Esophagus (tissue), 2 donors: ENCODE measurements at regions not wholly inside any gene's neighbourhood (a gene's known extent, or its start where the extent isn't known, plus 50 kb on each side); places are given as distances from the start of the nearest gene placed in this dataset.

Experiments
- H3K27ac ChIP-seq, 2 donors: one replicate each; pipeline ENCODE4 v1.5.1; 2013; ENCODE audit warnings: low read depth in 2 of 2, mild to moderate bottlenecking in 2 of 2, inconsistent platforms in 1 of 2, low read length in 1 of 2, moderate library complexity in 1 of 2
- H3K27me3 ChIP-seq, 2 donors: one replicate each; pipeline ENCODE4 v1.6.1; 2013; ENCODE audit warnings: low read length in 2 of 2, control low read depth in 1 of 2, mild to moderate bottlenecking in 1 of 2; ENCODE audit not compliant: insufficient read depth in 2 of 2, control insufficient read depth in 1 of 2
- H3K36me3 ChIP-seq, 2 donors: one replicate each; pipeline ENCODE4 v1.6.1; 2013; ENCODE audit warnings: low read length in 1 of 2; ENCODE audit not compliant: control insufficient read depth in 2 of 2, insufficient read depth in 2 of 2
- H3K4me1 ChIP-seq, 2 donors: one replicate each; pipeline ENCODE4 v1.6.1; 2013; ENCODE audit warnings: low read length in 1 of 2; ENCODE audit not compliant: control insufficient read depth in 2 of 2, insufficient read depth in 2 of 2
- H3K4me3 ChIP-seq, 2 donors: one replicate each; pipeline ENCODE4 v1.5.1; 2013; ENCODE audit warnings: low read length in 2 of 2, mild to moderate bottlenecking in 2 of 2, low read depth in 1 of 2, moderate library complexity in 1 of 2
- H3K9me3 ChIP-seq, 2 donors: one replicate each; pipeline ENCODE4 v1.6.1; 2013; ENCODE audit warnings: mild to moderate bottlenecking in 2 of 2, low read depth in 1 of 2, low read length in 1 of 2, moderate library complexity in 1 of 2; ENCODE audit not compliant: control insufficient read depth in 2 of 2, insufficient read depth in 1 of 2
- WGBS, 2 donors: extraction: QIAGEN DNeasy Blood & Tissue Kit; methylation state at CpG; one replicate each; pipeline ENCODE4 v1.1.7; 2013; 5-methylcytosine and 5-hydroxymethylcytosine counted together
- donor health status: healthy with polysubstance abuse.
- donor health status: Bipolar disorder and iron deficiency.

DNA sequence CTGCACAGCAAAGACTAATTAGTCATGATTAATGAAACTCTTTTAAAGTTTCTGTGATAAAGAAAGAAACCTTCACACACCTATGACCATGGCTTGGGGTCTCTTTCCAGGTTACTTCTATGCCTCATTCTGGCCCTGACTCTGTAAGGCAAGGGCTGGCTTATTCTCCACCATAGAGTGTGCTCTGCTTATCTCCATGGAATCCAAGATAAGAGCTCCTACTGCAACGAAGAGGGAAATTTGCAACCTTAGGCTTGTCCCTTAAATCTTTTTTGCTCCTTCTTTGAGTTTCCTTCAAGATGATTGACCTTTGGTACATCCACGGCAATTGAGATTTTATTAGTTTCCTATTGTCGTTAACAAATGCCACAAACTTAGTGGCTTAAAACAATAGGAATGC lies 239.9 kb downstream of the SPRY2 start:
- Histone ChIP-seq H3K27me3 (no peaks in the 10 kb centered on the region), H3K36me3 (no peaks in the 10 kb centered on the region), H3K9me3 (no peaks in the 10 kb centered on the region), H3K4me1 (no peaks in the 10 kb centered on the region), H3K4me3 (no peak overlapping the region), H3K27ac (no peak overlapping the region)
- 65 to 76% methylated on average over 3 of the region's 3 CpGs for WGBS, 2 donors

GRCh38 chr13:80100636-80101035 lies 240.3 kb downstream of the SPRY2 start:
- Histone ChIP-seq H3K27me3 (no peaks in the 10 kb centered on the region), H3K9me3 (no peaks in the 10 kb centered on the region), H3K36me3 (no peaks in the 10 kb centered on the region), H3K27ac (no peak overlapping the region), H3K4me1 (no peaks in the 10 kb centered on the region), H3K4me3 (no peak overlapping the region)
- WGBS, 2 donors: 84 to 88% methylated on average over 2 of the region's 2 CpGs

- Histone ChIP-seq H3K27me3 (no peaks in the 10 kb centered on the region), H3K9me3 (no peaks in the 10 kb centered on the region), H3K4me1 (no peaks in the 10 kb centered on the region)
These were observed 243.4 kb downstream of the SPRY2 start for GRCh38 chr13:80097561-80097960.

GRCh38 chr13:80096383-80096782 lies 244.5 kb downstream of the SPRY2 start:
- H3K27me3 ChIP-seq: no peaks in the 10 kb centered on the region
- no peaks in the 10 kb centered on the region for H3K4me1 ChIP-seq
- no peak overlapping the region for H3K27ac ChIP-seq
- H3K4me3 ChIP-seq: no peak overlapping the region
- no peaks in the 10 kb centered on the region for H3K9me3 ChIP-seq
- WGBS, 2 donors: 55 to 63% methylated on average over 2 of the region's 2 CpGs
- no peaks in the 10 kb centered on the region for H3K36me3 ChIP-seq

More at GRCh38 chr13:80097561-80097960, 243.4 kb downstream of the SPRY2 start:
- no peak overlapping the region for H3K4me3 ChIP-seq
- 93 to 96% methylated on average over 2 of the region's 2 CpGs for WGBS, 2 donors
- H3K36me3 ChIP-seq: no peaks in the 10 kb centered on the region
- no peak overlapping the region for H3K27ac ChIP-seq

DNA sequence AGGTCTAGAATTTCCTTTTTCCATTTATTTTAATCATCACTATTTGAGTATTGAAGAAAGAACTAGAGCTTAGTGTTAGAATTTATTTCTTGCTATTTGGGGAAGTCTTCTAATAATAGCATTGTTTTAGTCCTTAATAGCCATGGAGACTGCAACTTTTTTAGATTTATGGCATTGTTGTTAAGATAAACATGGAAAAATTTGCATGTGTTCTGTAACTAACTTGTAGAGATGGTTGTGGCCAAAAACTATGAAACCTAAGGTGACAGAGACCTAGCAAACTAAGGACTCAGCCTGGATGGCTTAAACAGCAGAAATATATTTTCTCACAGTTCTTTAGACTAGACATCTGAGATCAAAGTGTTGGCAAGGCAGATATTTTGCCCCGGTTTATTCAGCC lies 246.4 kb downstream of the SPRY2 start:
- H3K4me3 ChIP-seq: no peak overlapping the region
- H3K27ac ChIP-seq: no peak overlapping the region
- 47 to 50% methylated on average over 1 of the region's 1 CpG for WGBS, 2 donors
- H3K9me3 ChIP-seq: no peaks in the 10 kb centered on the region
- no peaks in the 10 kb centered on the region for H3K4me1 ChIP-seq
- no peaks in the 10 kb centered on the region for H3K36me3 ChIP-seq
- H3K27me3 ChIP-seq: no peaks in the 10 kb centered on the region

GRCh38 chr13:80093888-80094287 lies 247.0 kb downstream of the SPRY2 start:
- Histone ChIP-seq H3K4me1 (no peaks in the 10 kb centered on the region), H3K9me3 (no peaks in the 10 kb centered on the region), H3K4me3 (no peak overlapping the region), H3K27ac (no peak overlapping the region), H3K36me3 (no peaks in the 10 kb centered on the region), H3K27me3 (no peaks in the 10 kb centered on the region)
- WGBS, 2 donors: 90 to 91% methylated on average over 10 of the region's 10 CpGs

DNA sequence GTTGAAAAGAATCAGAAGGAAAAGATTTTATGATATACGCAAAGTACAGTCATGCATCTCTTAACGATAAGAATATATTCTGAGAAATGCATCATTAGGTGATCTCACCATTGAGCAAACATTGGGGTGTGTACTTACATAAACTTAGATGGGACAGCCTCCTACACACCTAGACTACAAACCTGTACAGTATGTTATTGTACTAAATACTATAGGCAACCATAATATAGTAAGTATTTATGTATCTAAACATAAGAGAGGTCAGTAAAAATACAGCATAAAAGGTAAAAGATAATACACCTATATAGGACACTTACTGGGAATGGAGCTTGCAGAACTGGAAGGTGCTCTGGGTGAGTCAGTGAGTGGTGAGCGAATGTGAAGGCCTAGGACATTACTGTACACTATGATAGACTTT lies 254.6 kb downstream of the SPRY2 start:
- Histone ChIP-seq H3K4me3 (no peak overlapping the region), H3K36me3 (no peaks in the 10 kb centered on the region), H3K27me3 (no peaks in the 10 kb centered on the region), H3K4me1 (peaks cover 0 to 3% of the 10 kb centered on the region in 2 donors), H3K27ac (no peak overlapping the region), H3K9me3 (no peaks in the 10 kb centered on the region)
- WGBS, 2 donors: 58 to 63% methylated on average over 3 of the region's 3 CpGs

GRCh38 chr13:80083853-80084676 lies 256.9 kb downstream of the SPRY2 start:
- Histone ChIP-seq H3K4me1 (peaks cover 0 to 3% of the 10 kb centered on the region in 2 donors), H3K27ac (no peak overlapping the region), H3K36me3 (no peaks in the 10 kb centered on the region), H3K4me3 (no peak overlapping the region), H3K27me3 (no peaks in the 10 kb centered on the region), H3K9me3 (no peaks in the 10 kb centered on the region)
- 15 to 26% methylated on average over 4 of the region's 4 CpGs for WGBS, 2 donors

DNA sequence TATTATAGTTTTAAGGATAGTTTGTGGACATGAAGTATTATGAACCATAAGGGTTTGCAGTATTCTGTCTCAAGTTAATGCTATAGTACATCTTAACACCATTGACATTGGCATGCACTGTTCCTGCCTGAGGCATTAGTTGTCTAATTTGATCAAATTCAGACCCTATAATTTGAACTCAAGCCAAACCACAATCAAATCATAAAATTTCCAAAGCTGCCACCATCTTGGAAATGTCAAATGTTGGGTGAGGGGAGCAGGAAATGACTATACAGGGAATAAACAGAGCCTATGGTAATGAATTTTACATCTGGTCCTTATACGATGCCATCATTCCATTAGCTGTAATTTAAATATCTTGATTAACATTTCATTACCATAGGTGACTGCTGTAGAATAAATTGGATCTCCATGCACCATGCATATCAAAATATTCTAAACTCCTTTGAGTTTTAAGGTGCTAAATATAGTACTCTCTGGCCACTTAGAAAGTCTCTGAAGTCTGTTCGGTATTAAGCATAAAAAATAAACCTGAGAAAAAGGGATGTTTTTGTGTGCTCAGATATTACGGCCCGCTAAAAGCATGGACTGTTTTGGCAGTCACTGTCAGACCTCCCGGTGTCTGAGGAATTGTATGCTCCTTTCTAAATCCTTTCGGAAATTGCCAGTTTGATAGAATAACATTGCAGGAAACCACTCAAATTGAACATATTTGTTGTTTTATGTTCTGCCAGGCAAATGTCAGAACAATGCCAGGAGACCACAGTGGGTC lies 257.7 kb downstream of the SPRY2 start:
- peaks cover 0 to 3% of the 10 kb centered on the region in 2 donors for H3K4me1 ChIP-seq
- WGBS, 2 donors: 36 to 49% methylated on average over 6 of the region's 6 CpGs
- no peaks in the 10 kb centered on the region for H3K36me3 ChIP-seq
- H3K27me3 ChIP-seq: no peaks in the 10 kb centered on the region
- H3K9me3 ChIP-seq: no peaks in the 10 kb centered on the region
- H3K4me3 ChIP-seq: no peak overlapping the region
- no peak overlapping the region for H3K27ac ChIP-seq
